ENCODE measurements at regions not wholly inside any gene's neighbourhood (a gene's known extent, or its start where the extent isn't known, plus 50 kb on each side); places are given as distances from the start of the nearest gene placed in this dataset.

DNA sequence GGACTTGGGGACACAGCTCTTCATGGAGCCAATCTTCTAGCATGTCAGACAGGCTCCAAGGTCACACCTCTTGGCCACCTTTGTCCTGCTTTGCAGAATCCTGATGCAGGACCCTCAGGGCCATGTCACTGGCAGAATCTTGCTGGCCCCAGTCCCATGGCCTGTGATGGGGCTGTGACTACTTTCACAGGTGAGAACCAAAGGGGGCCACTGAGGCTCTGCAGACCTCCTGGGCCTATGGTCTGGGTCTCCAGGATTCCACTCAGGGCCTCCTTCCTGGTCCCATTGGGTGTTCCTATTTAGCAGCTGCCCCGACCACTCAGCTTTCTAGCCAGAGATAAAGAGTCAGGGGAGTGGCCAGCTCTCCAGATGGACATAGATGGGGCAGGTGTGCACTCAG, 238.7 kb downstream of the MATN1 start:
- Mint-ChIP-seq H3K4me1 (no peaks in the 10 kb centered on the region), H3K27me3 (peaks cover 11% of the 10 kb centered on the region), H3K36me3 (peaks cover 10% of the 10 kb centered on the region), H3K27ac (no peak overlapping the region), H3K4me3 (no peak overlapping the region), H3K9me3 (peaks cover 12% of the 10 kb centered on the region)
- DNase-seq (ENCODE audit: low spot score in 2 of 2) (no peak), ATAC-seq (ENCODE audit: low read depth) (no peak)

DNA sequence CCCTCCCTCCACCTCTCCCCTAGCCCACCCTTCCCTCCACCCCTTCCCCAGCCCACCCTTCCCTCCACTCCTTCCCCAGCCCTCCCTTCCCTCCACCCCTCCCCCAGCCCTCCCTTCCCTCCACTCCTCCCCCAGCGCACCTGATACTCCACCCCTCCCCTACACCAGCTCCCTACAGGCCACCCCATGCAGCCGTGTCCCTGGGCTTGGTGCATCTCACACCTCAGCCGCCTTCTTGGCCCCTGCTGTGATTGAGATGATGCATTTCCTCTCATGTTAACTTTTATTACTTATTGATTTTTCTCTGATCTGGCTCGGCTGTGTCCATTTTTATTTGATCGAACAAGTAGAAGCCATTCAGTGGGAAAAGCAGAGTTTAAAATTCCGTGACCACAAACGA, 243.8 kb downstream of the MATN1 start:
- Mint-ChIP-seq H3K27me3 (peaks cover 10% of the 10 kb centered on the region), H3K27ac (no peak overlapping the region), H3K36me3 (peaks cover 10% of the 10 kb centered on the region), H3K4me3 (no peak overlapping the region), H3K9me3 (peaks cover 12% of the 10 kb centered on the region), H3K4me1 (no peaks in the 10 kb centered on the region)
- no peak for ATAC-seq (ENCODE audit: low read depth)
- DNase-seq (ENCODE audit: low spot score in 2 of 2) = no peak

DNA sequence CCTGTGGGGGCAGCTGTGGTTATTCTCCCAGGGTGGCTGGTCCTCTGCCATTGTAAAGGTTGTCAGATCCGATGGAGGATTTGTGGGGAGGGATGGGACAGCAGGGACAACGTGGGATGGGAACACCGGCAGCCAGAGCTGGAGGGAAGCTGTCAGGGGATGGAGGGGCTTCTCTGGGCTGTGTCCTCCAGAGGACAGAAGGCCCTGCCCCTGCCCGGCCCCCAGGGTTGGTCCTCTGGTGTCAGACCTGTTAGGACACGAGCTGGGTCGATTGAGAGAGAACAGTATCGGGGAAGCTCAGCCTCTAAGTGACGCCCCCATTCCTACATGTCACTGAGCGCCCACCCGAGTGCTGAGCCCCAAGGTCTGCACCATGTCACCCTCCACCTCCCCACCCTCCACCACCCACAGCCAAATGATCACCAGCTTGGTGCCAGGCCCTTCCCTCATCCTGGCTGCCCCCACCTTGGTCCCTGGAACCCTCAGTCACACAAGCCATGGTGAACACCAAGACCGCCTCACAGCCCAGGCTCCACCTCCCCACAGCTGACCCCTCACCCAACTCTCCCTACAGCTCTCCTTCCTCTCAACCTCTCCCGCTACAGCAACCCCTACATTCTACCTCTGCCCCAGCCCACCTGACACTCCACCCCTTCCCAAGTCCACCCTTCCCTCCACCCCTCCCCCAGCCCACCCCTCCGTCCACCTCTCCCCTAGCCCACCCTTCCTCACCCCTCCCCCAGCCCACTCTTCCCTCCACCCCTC, 244.4 kb downstream of the MATN1 start:
- peaks cover 12% of the 10 kb centered on the region for H3K9me3 Mint-ChIP-seq
- H3K4me1 Mint-ChIP-seq = no peaks in the 10 kb centered on the region

DNA sequence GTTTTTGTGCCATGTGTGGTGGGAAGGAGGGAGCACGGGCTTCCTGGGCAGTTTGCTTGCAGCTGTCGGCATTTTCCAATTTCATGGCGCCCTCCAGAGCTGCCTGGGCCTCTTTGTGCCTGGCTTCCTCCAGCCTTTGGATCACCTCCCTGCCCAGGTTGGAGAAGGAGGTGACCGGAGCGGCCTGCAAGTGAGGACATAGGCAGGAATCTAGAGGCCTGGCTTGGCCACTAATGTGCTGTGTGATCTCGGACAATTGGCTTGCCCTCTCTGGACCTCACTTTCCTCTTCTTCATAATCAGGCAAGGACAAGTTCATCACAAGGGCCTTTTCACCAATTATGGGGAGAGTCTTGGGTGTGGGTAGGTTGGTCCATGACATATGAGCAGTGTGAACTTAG, 245.1 kb downstream of the MATN1 start:
- Mint-ChIP-seq H3K36me3 (peaks cover 10% of the 10 kb centered on the region), H3K4me1 (no peaks in the 10 kb centered on the region), H3K4me3 (no peak overlapping the region), H3K27ac (no peak overlapping the region), H3K27me3 (peaks cover 8% of the 10 kb centered on the region), H3K9me3 (peaks cover 12% of the 10 kb centered on the region)
- ATAC-seq (ENCODE audit: low read depth) (no peak), DNase-seq (ENCODE audit: low spot score in 2 of 2) (no peak)

More for the DNA sequence above, 244.4 kb downstream of the MATN1 start:
- Mint-ChIP-seq H3K4me3 (no peak overlapping the region), H3K36me3 (peaks cover 10% of the 10 kb centered on the region), H3K27me3 (peaks cover 10% of the 10 kb centered on the region), H3K27ac (no peak overlapping the region)
- no peak for ATAC-seq (ENCODE audit: low read depth)
- DNase-seq (ENCODE audit: low spot score in 2 of 2) = no peak

DNA sequence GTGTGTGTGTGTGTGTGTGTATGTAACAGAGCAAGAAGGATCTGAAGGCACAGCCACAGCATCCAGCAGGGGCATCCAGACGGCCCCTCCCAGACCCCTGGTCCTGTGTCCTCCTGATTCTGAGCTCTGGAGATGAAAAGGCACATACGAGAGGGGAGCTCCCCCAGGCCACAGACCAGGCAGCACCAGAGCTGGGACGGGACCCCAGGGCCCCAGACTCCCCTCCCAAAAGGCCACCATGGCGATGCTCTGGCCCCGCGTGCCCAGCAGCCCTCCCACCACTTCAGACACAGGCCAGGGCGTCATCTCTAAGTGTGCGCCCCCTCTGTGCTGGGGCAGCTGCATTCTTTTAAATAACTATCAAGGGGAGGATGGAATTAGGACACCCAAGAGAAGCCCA, 245.8 kb downstream of the MATN1 start:
- Mint-ChIP-seq H3K36me3 (peaks cover 10% of the 10 kb centered on the region), H3K4me3 (no peak overlapping the region), H3K4me1 (no peaks in the 10 kb centered on the region), H3K9me3 (peaks cover 12% of the 10 kb centered on the region), H3K27ac (no peak overlapping the region), H3K27me3 (peaks cover 8% of the 10 kb centered on the region)
- DNase-seq (ENCODE audit: low spot score in 2 of 2) (no peak), ATAC-seq (ENCODE audit: low read depth) (no peak)

DNA sequence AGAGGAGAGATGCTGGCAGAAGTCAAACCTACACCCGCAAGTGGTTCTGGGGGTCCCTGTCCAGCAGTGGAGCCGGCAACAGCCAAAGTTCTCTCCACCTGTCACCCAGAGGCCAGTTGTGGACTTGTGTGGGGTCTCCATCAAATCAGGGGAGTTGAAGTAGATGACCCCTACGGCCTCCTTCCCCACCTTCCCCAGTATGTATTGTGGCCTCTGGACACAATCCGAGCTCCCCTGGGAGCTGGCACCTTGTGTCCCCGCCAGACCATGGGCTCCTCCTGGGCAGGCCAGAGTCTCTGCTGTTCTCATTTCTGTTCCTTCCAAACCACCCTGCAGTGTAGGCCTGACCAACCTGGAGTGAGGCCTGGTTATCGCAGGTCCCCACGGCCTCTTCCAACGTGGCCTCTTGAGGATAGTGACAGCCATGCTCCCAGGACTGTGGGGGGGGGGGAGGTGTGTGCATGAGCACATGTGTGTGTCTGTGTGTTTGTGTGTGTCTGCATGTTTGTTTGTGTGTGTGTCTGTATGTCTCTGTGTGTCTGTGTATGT, 246.4 kb downstream of the MATN1 start:
- no peak for DNase-seq (ENCODE audit: low spot score in 2 of 2)
- no peak overlapping the region for H3K4me3 Mint-ChIP-seq
- H3K27ac Mint-ChIP-seq = no peak overlapping the region
- peaks cover 8% of the 10 kb centered on the region for H3K27me3 Mint-ChIP-seq
- no peak for ATAC-seq (ENCODE audit: low read depth)
- H3K36me3 Mint-ChIP-seq = peaks cover 10% of the 10 kb centered on the region
- peaks cover 10% of the 10 kb centered on the region for H3K9me3 Mint-ChIP-seq
- no peaks in the 10 kb centered on the region for H3K4me1 Mint-ChIP-seq

DNA sequence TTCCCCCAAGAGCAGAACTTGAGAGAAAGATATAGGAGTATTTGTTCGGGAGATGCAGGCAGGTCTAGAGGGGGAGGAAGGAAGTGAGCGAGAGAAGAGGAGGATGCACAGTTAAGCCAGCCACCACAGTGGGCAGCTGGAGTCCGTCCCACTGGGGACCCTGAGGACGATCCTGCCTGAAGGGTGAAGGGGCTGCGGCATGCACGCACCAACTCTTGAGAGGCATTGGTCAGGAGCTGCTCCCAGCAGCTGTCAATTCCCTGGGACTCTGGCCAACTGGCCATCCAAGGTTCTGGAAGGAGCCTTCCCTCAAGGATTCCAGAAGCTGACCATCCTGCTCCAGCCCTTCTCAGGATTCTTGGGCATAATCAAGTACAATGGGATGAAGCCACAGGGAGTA, 246.9 kb downstream of the MATN1 start:
- Mint-ChIP-seq H3K27me3 (peaks cover 8% of the 10 kb centered on the region), H3K4me3 (no peak overlapping the region), H3K36me3 (peaks cover 7% of the 10 kb centered on the region), H3K4me1 (no peaks in the 10 kb centered on the region), H3K27ac (no peak overlapping the region), H3K9me3 (peaks cover 5% of the 10 kb centered on the region)
- DNase-seq (ENCODE audit: low spot score in 2 of 2) (no peak), ATAC-seq (ENCODE audit: low read depth) (no peak)

DNA sequence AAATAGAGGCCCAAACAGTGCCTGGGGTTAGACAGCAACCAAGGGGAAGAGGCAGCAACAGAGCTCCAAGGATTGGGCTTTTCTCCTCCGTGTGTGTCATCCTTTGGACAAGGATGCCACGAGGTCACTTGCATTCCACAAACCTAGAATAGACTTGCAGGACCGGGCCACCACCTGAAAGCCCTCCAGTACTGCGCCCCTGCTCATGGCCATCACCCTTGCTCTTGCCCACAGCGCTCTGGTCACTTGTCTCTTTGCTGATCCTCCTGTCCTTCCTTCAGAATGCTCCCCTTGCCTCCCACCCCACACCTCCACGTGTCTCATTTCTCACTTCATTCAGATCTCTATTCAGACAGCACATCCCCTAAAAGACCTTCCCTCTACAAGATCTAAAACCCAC, 247.4 kb downstream of the MATN1 start:
- DNase-seq (ENCODE audit: low spot score in 2 of 2) = no peak
- peaks cover 6% of the 10 kb centered on the region for H3K36me3 Mint-ChIP-seq
- ATAC-seq (ENCODE audit: low read depth) = no peak
- H3K4me1 Mint-ChIP-seq = no peaks in the 10 kb centered on the region
- no peak overlapping the region for H3K27ac Mint-ChIP-seq
- peaks cover 5% of the 10 kb centered on the region for H3K9me3 Mint-ChIP-seq
- H3K27me3 Mint-ChIP-seq = peaks cover 8% of the 10 kb centered on the region
- H3K4me3 Mint-ChIP-seq = no peak overlapping the region

DNA sequence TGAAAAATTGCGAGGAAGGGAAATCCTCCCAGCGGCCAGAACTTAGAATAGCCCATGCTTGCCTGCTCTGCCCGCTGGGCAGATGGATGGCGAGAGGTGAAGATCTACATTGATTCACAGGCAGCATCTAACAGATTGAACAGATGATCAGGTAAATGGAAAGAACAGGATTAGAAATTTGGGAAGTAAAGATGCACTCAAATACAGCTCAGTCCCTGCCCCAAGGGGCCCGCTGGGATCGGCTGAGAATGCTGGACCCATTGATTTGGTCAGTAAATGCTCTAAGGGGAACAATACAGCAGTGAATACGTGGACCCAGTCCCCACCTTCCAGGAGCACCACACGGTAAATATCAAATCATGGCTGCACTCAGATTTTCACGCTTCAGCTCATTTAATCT, 248.2 kb downstream of the MATN1 start:
- peaks cover 2% of the 10 kb centered on the region for H3K9me3 Mint-ChIP-seq

DNA sequence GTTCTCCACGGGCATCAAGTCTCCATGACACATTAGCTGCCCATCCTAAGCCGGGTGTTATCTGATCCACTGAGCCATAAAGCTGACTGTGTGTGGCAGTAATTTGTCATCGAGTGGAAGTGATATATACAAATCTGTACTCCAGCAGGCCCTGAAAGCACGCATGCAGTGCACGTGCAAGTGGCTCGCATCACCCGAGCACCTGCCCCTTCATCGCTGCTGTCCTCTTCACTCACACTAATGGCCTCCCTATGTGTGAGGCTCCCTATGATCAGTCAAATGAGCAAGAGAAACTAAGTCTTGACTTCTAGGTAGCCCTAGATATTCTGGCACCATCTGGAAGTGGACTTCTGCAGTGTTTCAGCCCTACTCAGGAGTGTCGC, 248.6 kb downstream of the MATN1 start:
- H3K4me1 Mint-ChIP-seq = no peaks in the 10 kb centered on the region
- DNase-seq (ENCODE audit: low spot score in 2 of 2) (no peak), ATAC-seq (ENCODE audit: low read depth) (no peak)
- H3K4me3 Mint-ChIP-seq = no peak overlapping the region
- H3K9me3 Mint-ChIP-seq = no peaks in the 10 kb centered on the region
- H3K27me3 Mint-ChIP-seq = peaks cover 4% of the 10 kb centered on the region
- no peaks in the 10 kb centered on the region for H3K36me3 Mint-ChIP-seq
- no peak overlapping the region for H3K27ac Mint-ChIP-seq

More for the DNA sequence above, 248.2 kb downstream of the MATN1 start:
- ATAC-seq (ENCODE audit: low read depth) = no peak
- Mint-ChIP-seq H3K4me1 (no peaks in the 10 kb centered on the region), H3K4me3 (no peak overlapping the region), H3K36me3 (peaks cover 2% of the 10 kb centered on the region), H3K27ac (no peak overlapping the region), H3K27me3 (peaks cover 5% of the 10 kb centered on the region)
- no peak for DNase-seq (ENCODE audit: low spot score in 2 of 2)

DNA sequence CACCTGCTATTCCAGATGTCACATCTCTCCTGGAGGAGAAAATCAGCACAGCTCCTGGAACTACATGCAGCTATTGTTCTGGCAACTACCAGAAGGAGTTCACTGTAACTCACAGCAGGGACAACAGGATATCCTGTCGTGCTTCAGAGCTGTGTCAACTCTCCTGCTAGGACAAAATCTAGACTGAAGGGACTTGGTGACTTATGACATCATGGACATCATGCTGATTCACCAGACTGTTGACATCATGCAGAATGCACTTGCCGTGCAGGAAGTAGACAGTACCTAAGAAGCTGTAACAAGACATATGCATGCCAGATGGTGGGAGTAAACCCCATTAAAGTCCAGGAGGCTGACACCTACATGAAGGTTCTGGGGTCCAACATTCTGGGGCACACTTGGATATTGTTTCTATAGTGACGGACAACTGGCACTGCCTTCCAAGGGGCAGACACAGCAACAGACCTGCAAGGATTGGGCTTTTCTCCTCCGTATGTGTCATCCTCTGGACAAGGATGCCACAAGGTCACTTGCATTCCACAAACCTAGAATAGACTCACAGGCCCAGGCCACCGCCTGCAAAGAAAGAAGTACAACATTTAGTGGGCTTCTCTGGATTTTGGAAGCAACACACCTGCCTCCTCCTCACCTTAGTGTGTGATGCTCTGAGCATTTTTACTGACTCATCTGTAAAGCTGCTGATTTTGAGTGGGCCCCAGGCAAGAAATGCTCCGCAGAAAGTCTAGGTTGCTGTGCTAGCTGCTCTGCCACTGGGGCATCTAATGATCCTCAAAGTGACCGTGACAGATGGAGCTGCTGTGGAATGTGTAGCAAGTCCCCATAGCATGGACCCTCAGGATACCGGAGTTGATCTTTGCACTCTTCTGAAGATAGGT, 249.2 kb downstream of the MATN1 start:
- Mint-ChIP-seq H3K36me3 (no peaks in the 10 kb centered on the region), H3K9me3 (no peaks in the 10 kb centered on the region), H3K27ac (no peak overlapping the region), H3K4me1 (no peaks in the 10 kb centered on the region), H3K27me3 (peaks cover 2% of the 10 kb centered on the region), H3K4me3 (no peak overlapping the region)
- ATAC-seq (ENCODE audit: low read depth) (no peak), DNase-seq (ENCODE audit: low spot score in 2 of 2) (no peak)

DNA sequence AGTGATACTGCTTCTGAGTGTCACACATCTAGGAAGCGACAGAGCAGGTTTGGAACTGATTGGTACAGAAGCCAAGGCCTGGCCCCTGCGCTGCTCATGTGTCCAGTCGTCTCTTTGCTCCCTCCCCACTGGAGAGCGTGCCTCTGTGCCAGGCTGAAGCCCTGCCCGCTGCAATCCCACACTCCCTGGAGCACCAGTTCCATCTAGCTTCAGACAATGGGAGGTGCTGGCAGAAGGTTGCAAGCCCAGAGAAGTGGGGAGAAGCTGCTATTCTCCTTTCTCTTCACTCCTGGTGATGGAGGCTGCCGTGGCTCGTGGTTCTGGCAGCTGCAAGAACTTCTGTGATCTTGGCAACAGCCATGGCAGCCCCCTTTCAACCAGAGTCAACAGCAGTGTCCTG, 250.9 kb downstream of the MATN1 start:
- Mint-ChIP-seq H3K4me3 (no peak overlapping the region), H3K36me3 (no peaks in the 10 kb centered on the region), H3K27ac (no peak overlapping the region)

DNA sequence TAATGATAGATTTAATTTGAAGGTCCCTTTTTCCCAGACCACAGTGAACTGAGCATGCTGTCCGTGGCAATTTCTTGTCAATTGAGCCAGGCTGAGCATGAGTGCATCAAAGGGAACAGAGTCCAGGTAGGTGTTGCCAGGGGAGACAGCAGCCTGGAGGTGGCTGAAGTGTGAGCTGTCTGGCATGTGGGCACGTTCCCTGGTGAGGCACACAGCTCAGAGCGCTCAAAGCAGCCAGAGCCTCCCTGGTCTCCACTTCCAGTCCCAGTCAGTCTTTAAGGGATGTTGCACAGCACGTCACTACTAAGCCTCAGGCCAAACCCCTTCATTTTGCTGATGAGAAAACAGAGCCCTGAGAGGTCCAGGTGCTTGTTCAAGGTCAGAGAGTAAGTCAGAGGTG, 251.4 kb downstream of the MATN1 start:
- H3K9me3 Mint-ChIP-seq = no peaks in the 10 kb centered on the region
- no peak for ATAC-seq (ENCODE audit: low read depth)
- H3K4me1 Mint-ChIP-seq = no peaks in the 10 kb centered on the region
- H3K4me3 Mint-ChIP-seq = no peak overlapping the region
- no peak for DNase-seq (ENCODE audit: low spot score in 2 of 2)
- H3K36me3 Mint-ChIP-seq = no peaks in the 10 kb centered on the region
- H3K27me3 Mint-ChIP-seq = peaks cover 3% of the 10 kb centered on the region
- no peak overlapping the region for H3K27ac Mint-ChIP-seq

More for the DNA sequence above, 250.9 kb downstream of the MATN1 start:
- peaks cover 6% of the 10 kb centered on the region for H3K27me3 Mint-ChIP-seq
- no peaks in the 10 kb centered on the region for H3K4me1 Mint-ChIP-seq
- DNase-seq (ENCODE audit: low spot score in 2 of 2) (no peak), ATAC-seq (ENCODE audit: low read depth) (no peak)
- H3K9me3 Mint-ChIP-seq = no peaks in the 10 kb centered on the region

DNA sequence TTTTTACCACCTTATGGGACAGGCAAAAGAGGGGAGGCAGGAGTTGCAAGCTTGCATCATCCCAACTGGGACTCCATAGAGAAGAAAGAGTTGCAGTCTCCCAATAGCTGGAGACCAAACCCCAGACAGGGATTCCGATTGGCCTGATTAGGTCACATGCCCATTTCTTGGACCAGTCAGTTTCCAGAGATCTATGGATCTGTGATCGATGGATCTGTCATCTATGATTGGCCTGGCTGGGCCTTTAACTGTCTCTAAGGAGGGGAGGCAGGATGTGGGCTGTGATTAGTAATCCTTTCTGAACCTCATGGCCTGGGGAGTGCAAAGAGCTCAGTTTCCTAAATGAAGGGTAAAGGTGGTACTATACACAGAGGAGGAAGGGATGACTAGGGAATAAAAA, 252.1 kb downstream of the MATN1 start:
- no peak overlapping the region for H3K4me3 Mint-ChIP-seq
- H3K36me3 Mint-ChIP-seq = no peaks in the 10 kb centered on the region
- ATAC-seq (ENCODE audit: low read depth) (no peak), DNase-seq (ENCODE audit: low spot score in 2 of 2) (no peak)
- no peaks in the 10 kb centered on the region for H3K4me1 Mint-ChIP-seq
- no peak overlapping the region for H3K27ac Mint-ChIP-seq
- H3K27me3 Mint-ChIP-seq = peaks cover 3% of the 10 kb centered on the region
- no peaks in the 10 kb centered on the region for H3K9me3 Mint-ChIP-seq

Data from memory B cell (primary cell).